ENCODE measurements at regions not wholly inside any gene's neighbourhood (a gene's known extent, or its start where the extent isn't known, plus 50 kb on each side); places are given as distances from the start of the nearest gene placed in this dataset.
"Not testable (repeated sequence)": the region's sequence is repeated elsewhere in the genome, so short reads cannot be mapped to it uniquely, and the experiment has no call there.

DNA sequence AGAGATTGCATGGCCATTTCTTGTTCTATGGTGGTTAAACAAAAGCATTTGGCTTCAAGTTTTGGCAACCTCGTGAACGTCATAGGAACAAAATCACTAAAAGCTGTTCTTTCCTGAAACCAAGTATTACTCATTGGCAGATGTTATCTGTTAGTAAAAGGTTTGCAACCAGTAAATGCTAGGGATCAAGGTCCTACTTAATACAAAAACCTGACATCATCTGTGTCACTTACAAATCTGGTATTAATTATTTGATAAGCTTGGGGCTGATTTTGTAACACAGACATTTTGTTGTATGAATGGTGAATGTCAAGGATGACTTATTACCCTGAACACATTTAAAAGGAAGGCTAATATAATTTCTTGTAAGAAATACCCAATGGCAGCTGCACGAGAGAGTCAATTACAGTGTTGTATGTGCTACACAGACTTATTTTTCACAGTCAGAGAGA lies 486.4 kb upstream of the ZNF608 start:
- TF ChIP-seq, protein P1, sequence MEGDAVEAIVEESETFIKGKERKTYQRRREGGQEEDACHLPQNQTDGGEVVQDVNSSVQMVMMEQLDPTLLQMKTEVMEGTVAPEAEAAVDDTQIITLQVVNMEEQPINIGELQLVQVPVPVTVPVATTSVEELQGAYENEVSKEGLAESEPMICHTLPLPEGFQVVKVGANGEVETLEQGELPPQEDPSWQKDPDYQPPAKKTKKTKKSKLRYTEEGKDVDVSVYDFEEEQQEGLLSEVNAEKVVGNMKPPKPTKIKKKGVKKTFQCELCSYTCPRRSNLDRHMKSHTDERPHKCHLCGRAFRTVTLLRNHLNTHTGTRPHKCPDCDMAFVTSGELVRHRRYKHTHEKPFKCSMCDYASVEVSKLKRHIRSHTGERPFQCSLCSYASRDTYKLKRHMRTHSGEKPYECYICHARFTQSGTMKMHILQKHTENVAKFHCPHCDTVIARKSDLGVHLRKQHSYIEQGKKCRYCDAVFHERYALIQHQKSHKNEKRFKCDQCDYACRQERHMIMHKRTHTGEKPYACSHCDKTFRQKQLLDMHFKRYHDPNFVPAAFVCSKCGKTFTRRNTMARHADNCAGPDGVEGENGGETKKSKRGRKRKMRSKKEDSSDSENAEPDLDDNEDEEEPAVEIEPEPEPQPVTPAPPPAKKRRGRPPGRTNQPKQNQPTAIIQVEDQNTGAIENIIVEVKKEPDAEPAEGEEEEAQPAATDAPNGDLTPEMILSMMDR (conservative IDR thresholded peaks at IDR 0.05) = no peak
- H3K27ac ChIP-seq = no peak overlapping the region

DNA sequence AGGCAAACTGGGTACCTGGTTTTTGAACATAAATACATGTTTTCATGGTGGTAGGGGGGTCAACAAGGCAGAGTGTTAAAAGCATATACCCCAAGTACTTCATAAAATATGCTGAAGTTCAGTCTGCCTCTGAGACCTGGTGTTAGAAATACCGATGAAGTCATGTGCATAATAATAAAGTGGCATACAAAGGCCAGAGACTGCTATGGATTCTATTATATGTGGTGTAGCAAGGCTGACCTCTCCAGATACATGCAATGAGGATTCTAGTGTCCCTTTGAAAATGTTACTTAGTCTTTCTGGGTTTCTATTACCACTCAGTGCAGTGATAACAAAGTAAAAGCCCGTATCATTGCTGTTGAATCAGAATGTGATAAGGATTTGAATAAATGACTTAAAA lies 487.5 kb upstream of the ZNF608 start:
- TF ChIP-seq, protein P1 (conservative IDR thresholded peaks at IDR 0.05) = no peak
- no peak overlapping the region for H3K27ac ChIP-seq

GRCh38 chr5:125236007-125236406 lies 489.6 kb upstream of the ZNF608 start:
- H3K27ac ChIP-seq = no peak overlapping the region
- TF ChIP-seq, protein P1 (conservative IDR thresholded peaks at IDR 0.05) = no peak

- TF ChIP-seq, protein P1 (conservative IDR thresholded peaks at IDR 0.05) = no peak
- H3K27ac ChIP-seq = no peak overlapping the region
Observed at GRCh38 chr5:125236981-125237380, 490.5 kb upstream of the ZNF608 start.

DNA sequence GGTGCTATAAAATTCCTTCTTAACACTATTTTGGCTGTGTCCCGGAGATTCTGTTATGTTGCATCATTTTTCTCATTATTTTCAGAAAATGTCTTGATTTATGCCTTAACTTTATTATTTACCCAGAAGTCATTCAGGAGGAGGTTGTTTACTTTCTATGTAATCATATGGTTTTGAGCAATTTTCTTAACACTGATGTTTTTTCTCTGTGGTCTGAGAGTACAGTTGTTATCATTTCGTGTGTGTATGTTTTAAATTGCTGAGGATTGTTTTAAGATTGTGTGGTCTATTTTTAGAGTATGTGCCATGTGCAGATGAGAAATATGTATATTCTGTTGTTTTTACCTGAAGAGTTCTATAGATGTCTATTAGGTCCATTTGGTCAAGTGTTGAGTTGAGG lies 498.1 kb upstream of the ZNF608 start:
- TF ChIP-seq, protein P1 (conservative IDR thresholded peaks at IDR 0.05) = no peak
- no peak overlapping the region for H3K27ac ChIP-seq

- TF ChIP-seq, protein P1 (conservative IDR thresholded peaks at IDR 0.05) = no peak
- H3K27ac ChIP-seq = no peak overlapping the region
Observed at GRCh38 chr5:125245216-125245615, 498.8 kb upstream of the ZNF608 start.

- no peak overlapping the region for H3K27ac ChIP-seq
- TF ChIP-seq, protein P1 (conservative IDR thresholded peaks at IDR 0.05) = no peak
Observed at GRCh38 chr5:125249400-125249799, 503.0 kb upstream of the ZNF608 start.

DNA sequence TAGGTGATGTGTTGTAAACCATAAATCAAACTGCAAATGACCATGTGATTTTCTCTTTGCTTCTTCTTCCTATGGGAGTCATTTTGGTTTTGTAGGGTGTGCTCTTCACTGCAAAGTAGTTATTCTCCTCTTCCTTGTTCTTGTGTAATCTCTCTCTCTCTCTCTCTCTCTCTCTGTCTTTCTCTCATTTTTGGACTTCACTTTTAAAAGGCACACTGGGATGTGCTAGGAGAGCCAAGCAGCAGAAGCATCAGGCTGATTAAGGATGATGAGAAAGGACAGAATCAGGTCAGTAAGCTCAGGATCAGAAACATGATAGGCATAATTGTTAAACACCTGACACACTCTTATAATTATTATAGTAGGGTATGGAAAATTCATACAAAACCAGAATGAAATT lies 505.3 kb upstream of the ZNF608 start:
- TF ChIP-seq, protein P1 (conservative IDR thresholded peaks at IDR 0.05) = no peak
- H3K27ac ChIP-seq = no peak overlapping the region

DNA sequence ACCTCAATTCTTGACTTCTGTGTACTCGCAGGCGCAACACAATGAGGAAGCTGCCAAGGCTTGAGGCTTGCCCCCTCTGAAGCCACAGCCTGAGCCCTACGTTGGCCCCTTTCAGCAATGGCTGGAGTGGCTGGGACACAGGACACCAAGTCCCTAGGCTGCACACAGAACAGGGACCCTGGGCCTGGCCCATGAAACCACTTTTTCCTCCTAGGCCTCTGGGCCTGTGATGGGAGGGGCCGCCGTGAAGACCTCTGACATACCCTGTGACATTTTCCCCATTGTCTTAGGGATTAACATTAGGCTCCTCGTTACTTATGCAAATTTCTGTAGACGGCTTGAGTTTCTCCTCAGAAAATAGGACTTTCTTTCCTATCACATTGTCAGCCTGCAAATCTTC lies 507.2 kb upstream of the ZNF608 start:
- H3K27ac ChIP-seq = not testable (repeated sequence)

All from VCaP (cell line).